ENCODE measurements at regions not wholly inside any gene's neighbourhood (a gene's known extent, or its start where the extent isn't known, plus 50 kb on each side); places are given as distances from the start of the nearest gene placed in this dataset.

DNA sequence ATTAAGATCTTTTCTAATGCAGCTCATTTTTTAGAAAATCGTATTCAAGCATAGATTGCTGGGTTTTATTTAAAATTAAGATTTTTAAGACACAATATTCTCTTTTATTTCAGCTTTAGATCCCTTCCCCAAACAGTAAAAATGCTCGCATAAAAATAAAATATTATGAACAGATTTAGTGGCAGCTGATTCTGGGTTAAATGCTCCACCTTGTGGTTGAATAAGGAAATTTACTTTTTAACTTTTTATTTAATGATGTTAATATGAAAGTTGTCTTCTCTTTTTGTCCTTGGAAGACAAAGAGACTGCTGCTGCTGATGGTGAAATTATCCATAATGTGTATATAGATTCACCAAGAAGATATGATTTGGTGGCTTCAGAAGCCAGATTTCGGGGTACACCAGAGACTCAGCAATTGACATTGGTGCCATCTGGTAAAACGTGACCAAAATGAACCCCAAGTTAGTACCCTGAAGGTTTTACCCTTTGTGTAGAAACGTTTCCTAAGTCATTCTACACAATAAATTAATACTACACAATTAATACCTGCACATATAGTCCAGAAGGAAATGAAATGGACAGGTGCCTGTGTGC is 128.0 kb downstream of the ADAMTS1 start:
- Histone ChIP-seq H3K27ac (replicated peaks) (no peak overlapping the region), H3K27me3 (ENCODE audit: insufficient read depth, poor library complexity, severe bottlenecking) (no peaks in the 10 kb centered on the region), H3K4me3 (replicated peaks; ENCODE audit: insufficient read depth, low read length) (no peak overlapping the region)
- no peak for DNase-seq (ENCODE audit: low read depth in 1 of 2, low spot score in 1 of 2)
- no peak for TF ChIP-seq GABPA (IDR thresholded peaks at IDR 0.05; ENCODE audit: low read depth)
- TF ChIP-seq CTCF (IDR thresholded peaks at IDR 0.05; ENCODE audit: insufficient read depth, low read length), result peak; percentile 7

DNA sequence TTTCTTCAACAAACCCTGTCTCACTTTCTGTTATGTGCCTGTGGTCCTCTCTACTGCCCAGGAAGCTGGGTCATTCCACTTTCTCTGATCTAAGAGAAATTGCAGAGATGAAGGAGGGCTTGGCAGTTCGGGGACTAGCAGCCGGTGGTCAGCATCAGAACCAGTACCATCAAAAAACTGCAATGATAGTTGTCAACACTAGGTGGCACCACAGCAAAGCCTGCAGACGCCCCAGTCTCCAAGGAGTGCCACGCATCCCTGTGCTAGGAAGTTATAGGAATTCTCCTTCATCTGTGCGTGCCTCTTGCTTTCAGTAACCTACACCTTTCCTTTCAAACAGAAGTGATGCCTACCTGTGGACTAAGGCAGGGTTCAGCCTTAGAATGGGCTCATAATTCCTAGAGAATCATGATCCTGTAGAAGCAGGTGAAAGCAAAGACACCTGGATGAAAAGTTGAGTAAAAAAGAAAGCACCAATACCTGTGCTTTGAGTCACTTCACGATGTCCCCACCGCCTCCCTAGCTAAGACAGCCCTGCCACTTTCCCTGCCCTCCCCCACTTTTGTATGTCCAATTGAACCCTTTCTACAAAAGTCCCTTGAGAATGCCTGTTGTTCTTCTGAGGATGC is 129.2 kb downstream of the ADAMTS1 start:
- TF ChIP-seq GABPA (IDR thresholded peaks at IDR 0.05; ENCODE audit: low read depth) (no peak), SPI1 (IDR thresholded peaks at IDR 0.05; ENCODE audit: borderline replicate concordance, low read depth) (no peak), REST (IDR thresholded peaks at IDR 0.05; ENCODE audit: insufficient replicate concordance, low read depth) (no peak), POLR2AphosphoS5 (IDR thresholded peaks at IDR 0.05; ENCODE audit: low read depth) (no peak), CTCF (IDR thresholded peaks at IDR 0.05; ENCODE audit: insufficient read depth, low read length) (peak; percentile 66)
- DNase-seq (ENCODE audit: low read depth in 1 of 2, low spot score in 1 of 2), result peak; percentile 3 to 9
- H3K27ac ChIP-seq (replicated peaks), result no peak overlapping the region
- H3K4me3 ChIP-seq (replicated peaks; ENCODE audit: insufficient read depth, low read length), result no peak overlapping the region
- no peaks in the 10 kb centered on the region for H3K27me3 ChIP-seq (ENCODE audit: insufficient read depth, poor library complexity, severe bottlenecking)

DNA sequence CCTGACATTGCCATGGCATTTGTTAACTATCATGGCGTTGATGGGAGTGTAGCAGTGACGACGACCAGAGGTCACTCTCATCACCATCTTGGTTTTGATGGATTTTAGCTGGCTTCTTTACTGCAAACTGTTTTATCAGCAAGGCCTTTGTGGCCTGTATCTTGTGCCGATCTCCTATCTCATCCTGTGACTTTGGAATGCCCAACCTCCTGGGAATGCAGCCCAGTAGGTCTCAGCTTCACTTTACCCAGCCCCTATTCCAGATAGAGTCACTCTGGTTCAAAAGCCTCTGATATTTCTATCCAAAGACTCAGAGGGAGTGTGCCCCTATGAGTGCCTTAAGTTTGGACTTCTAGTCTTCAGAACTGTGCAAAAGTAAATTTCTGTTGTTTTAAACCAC is 130.1 kb downstream of the ADAMTS1 start:
- Histone ChIP-seq H3K27ac (replicated peaks) (no peak overlapping the region), H3K27me3 (ENCODE audit: insufficient read depth, poor library complexity, severe bottlenecking) (no peaks in the 10 kb centered on the region), H3K4me3 (replicated peaks; ENCODE audit: insufficient read depth, low read length) (no peak overlapping the region)
- no peak for DNase-seq (ENCODE audit: low read depth in 1 of 2, low spot score in 1 of 2)
- TF ChIP-seq GABPA (IDR thresholded peaks at IDR 0.05; ENCODE audit: low read depth) (no peak), CTCF (IDR thresholded peaks at IDR 0.05; ENCODE audit: insufficient read depth, low read length) (no peak), SPI1 (IDR thresholded peaks at IDR 0.05; ENCODE audit: borderline replicate concordance, low read depth) (no peak), REST (IDR thresholded peaks at IDR 0.05; ENCODE audit: insufficient replicate concordance, low read depth) (no peak), POLR2AphosphoS5 (IDR thresholded peaks at IDR 0.05; ENCODE audit: low read depth) (no peak)

GRCh38 chr21:26710155-26710554 is 135.1 kb downstream of the ADAMTS1 start:
- DNase-seq (ENCODE audit: low read depth in 1 of 2, low spot score in 1 of 2), result no peak
- TF ChIP-seq GABPA (IDR thresholded peaks at IDR 0.05; ENCODE audit: low read depth) (no peak), REST (IDR thresholded peaks at IDR 0.05; ENCODE audit: insufficient replicate concordance, low read depth) (no peak), SPI1 (IDR thresholded peaks at IDR 0.05; ENCODE audit: borderline replicate concordance, low read depth) (no peak), POLR2AphosphoS5 (IDR thresholded peaks at IDR 0.05; ENCODE audit: low read depth) (no peak), CTCF (IDR thresholded peaks at IDR 0.05; ENCODE audit: insufficient read depth, low read length) (no peak)
- Histone ChIP-seq H3K27ac (replicated peaks) (no peak overlapping the region), H3K4me3 (replicated peaks; ENCODE audit: insufficient read depth, low read length) (no peak overlapping the region), H3K27me3 (ENCODE audit: insufficient read depth, poor library complexity, severe bottlenecking) (no peaks in the 10 kb centered on the region)
